T-cell (primary cell): ENCODE measurements at regions not wholly inside any gene's neighbourhood (a gene's known extent, or its start where the extent isn't known, plus 50 kb on each side); places are given as distances from the start of the nearest gene placed in this dataset.

Source experiments
- ATAC-seq, 4 experiments: fragments of 200-7000 bp in 3 of 4; fragments of 150-1000 bp in 1 of 4; cut with Tn5 transposase; replicated peaks in 1 of 4; 1 replicate in 3 of 4; 2 replicates in 1 of 4; pipeline ENCODE4 v1.10.0; 2021; ENCODE audit warnings: moderate library complexity in 3 of 4, mild to moderate bottlenecking in 2 of 4, moderate number of reproducible peaks in 1 of 4
- CTCF ChIA-PET, 2 donors: fragments of 300-600 bp; sonication (Branson Sonifier 250); formaldehyde crosslinking; loops; one replicate each; lab custom pipeline; 2022; ENCODE audit warnings: antibody characterized with exemption in 2 of 2; lab: Charles Lee
- POLR2A ChIA-PET, 2 donors: fragments of 300-600 bp; sonication (Branson Sonifier 250); formaldehyde crosslinking; loops; one replicate each; lab custom pipeline; 2022; ENCODE audit warnings: antibody characterized with exemption in 2 of 2; lab: Charles Lee
- DNase-seq, 35 experiments: peaks; one replicate each; pipeline versions ENCODE4 v3.0.0 to v3.0.0-alpha.2; 2013 to 2023
- H3K27ac ChIP-seq: one replicate; pipeline ENCODE4 v1.5.1; 2013; ENCODE audit warnings: low read length
- H3K27me3 ChIP-seq, 2 experiments: replicated peaks in 1 of 2; 1 replicate in 1 of 2; 2 replicates in 1 of 2; pipeline versions ENCODE4 v1.6.1 to v1.7.0; 2013; ENCODE audit warnings: low read length in 1 of 2, mixed read lengths in 1 of 2; ENCODE audit not compliant: control insufficient read depth in 2 of 2, insufficient read depth in 2 of 2; ENCODE audit errors: extremely low read depth in 1 of 2
- H3K36me3 ChIP-seq, 2 donors: 1 replicate in 1 of 2; 2 replicates in 1 of 2; pipeline versions ENCODE4 v1.6.1 to v1.7.0; 2013; ENCODE audit warnings: low read length in 1 of 2; ENCODE audit not compliant: control insufficient read depth in 2 of 2, insufficient read depth in 1 of 2; ENCODE audit errors: extremely low read depth in 1 of 2
- H3K4me1 ChIP-seq, 2 experiments: 1 replicate in 1 of 2; 2 replicates in 1 of 2; pipeline versions ENCODE4 v1.6.1 to v1.7.0; 2013; ENCODE audit warnings: low read length in 2 of 2, mixed read lengths in 1 of 2; ENCODE audit not compliant: insufficient read depth in 2 of 2, control insufficient read depth in 1 of 2; ENCODE audit errors: extremely low read depth in 1 of 2
- H3K4me3 ChIP-seq, 2 donors: 1 replicate in 1 of 2; 2 replicates in 1 of 2; pipeline versions ENCODE4 v1.5.1 to v1.7.0; 2013; ENCODE audit warnings: mild to moderate bottlenecking in 2 of 2, low read length in 1 of 2, moderate library complexity in 1 of 2; ENCODE audit not compliant: control insufficient read depth in 1 of 2; ENCODE audit errors: extremely low read depth in 1 of 2
- H3K9me3 ChIP-seq: 2 replicates; pipeline ENCODE4 v1.7.0; 2013
- H3K27ac Mint-ChIP-seq, 2 donors: one replicate each; pipeline ENCODE4 v1.8.0; 2020 to 2021; ENCODE audit warnings: mild to moderate bottlenecking in 2 of 2, mixed read lengths in 2 of 2
- H3K27me3 Mint-ChIP-seq, 2 donors: one replicate each; pipeline ENCODE4 v1.8.0; 2021 to 2022; ENCODE audit warnings: mixed read lengths in 2 of 2
- H3K36me3 Mint-ChIP-seq: one replicate; pipeline ENCODE4 v1.8.0; 2021; ENCODE audit warnings: mixed read lengths
- H3K4me1 Mint-ChIP-seq, 3 donors: one replicate each; pipeline ENCODE4 v1.8.0; 2020 to 2022; ENCODE audit warnings: mixed read lengths in 3 of 3, mild to moderate bottlenecking in 1 of 3
- H3K4me3 Mint-ChIP-seq, 3 donors: one replicate each; pipeline ENCODE4 v1.8.0; 2020 to 2022; ENCODE audit warnings: mild to moderate bottlenecking in 3 of 3, mixed read lengths in 3 of 3, moderate library complexity in 3 of 3
- H3K9me3 Mint-ChIP-seq, 3 donors: one replicate each; pipeline ENCODE4 v1.8.0; 2020 to 2022; ENCODE audit warnings: mixed read lengths in 3 of 3
- WGBS: methylation state at CpG from one replicate; pipeline ENCODE4 v1.1.5; 2013; ENCODE audit warnings: missing lambda C conversion rate; ENCODE audit not compliant: insufficient coverage; 5-methylcytosine and 5-hydroxymethylcytosine counted together

GRCh38 chr3:102802819-102803420 lies 368.1 kb downstream of the ZPLD1 start:
- Histone ChIP-seq H3K9me3 (no peaks in the 10 kb centered on the region), H3K4me3 (no peak overlapping the region), H3K27me3 (no peaks in the 10 kb centered on the region), H3K36me3 (no peaks in the 10 kb centered on the region), H3K4me1 (no peaks in the 10 kb centered on the region), H3K27ac (no peak overlapping the region)
- POLR2A ChIA-PET: no interaction called here
- no peaks in the 10 kb centered on the region for H3K9me3 Mint-ChIP-seq
- H3K4me3 Mint-ChIP-seq: no peak overlapping the region
- no peak for ATAC-seq
- H3K27ac Mint-ChIP-seq: no peak overlapping the region
- WGBS: no CpG with 5 or more reads among the region's 1 CpG
- H3K36me3 Mint-ChIP-seq: no peaks in the 10 kb centered on the region
- no peaks in the 10 kb centered on the region for H3K27me3 Mint-ChIP-seq
- no peaks in the 10 kb centered on the region for H3K4me1 Mint-ChIP-seq
- CTCF ChIA-PET: interaction anchor here in 1 of 2 donors (0.6 kb wide), 1 partner anchor 35 kb away, joined by 3 read pairs; no protein-coding TSS in a partner anchor
- no peak for DNase-seq

GRCh38 chr3:102810937-102811336 lies 376.1 kb downstream of the ZPLD1 start:
- Histone ChIP-seq H3K9me3 (no peaks in the 10 kb centered on the region), H3K4me1 (no peaks in the 10 kb centered on the region), H3K36me3 (no peaks in the 10 kb centered on the region), H3K27ac (no peak overlapping the region), H3K4me3 (no peak overlapping the region), H3K27me3 (no peaks in the 10 kb centered on the region)
- DNase-seq (no peak), ATAC-seq (no peak)
- ChIA-PET CTCF (no interaction called here), POLR2A (no interaction called here)
- H3K4me1 Mint-ChIP-seq: no peaks in the 10 kb centered on the region
- no peaks in the 10 kb centered on the region for H3K36me3 Mint-ChIP-seq
- no peak overlapping the region for H3K27ac Mint-ChIP-seq
- no CpG with 5 or more reads among the region's 1 CpG for WGBS
- H3K9me3 Mint-ChIP-seq: peaks cover 0 to 4% (median 4%) of the 10 kb centered on the region in 3 donors
- no peaks in the 10 kb centered on the region for H3K27me3 Mint-ChIP-seq
- H3K4me3 Mint-ChIP-seq: no peak overlapping the region

- ChIA-PET CTCF (no interaction called here), POLR2A (no interaction called here)
- WGBS: no CpG with 5 or more reads among the region's 3 CpGs
- Histone ChIP-seq H3K27ac (no peak overlapping the region), H3K9me3 (peaks cover 2% of the 10 kb centered on the region), H3K4me1 (no peaks in the 10 kb centered on the region), H3K36me3 (no peaks in the 10 kb centered on the region), H3K27me3 (no peaks in the 10 kb centered on the region), H3K4me3 (no peak overlapping the region)
- H3K4me1 Mint-ChIP-seq: no peaks in the 10 kb centered on the region
- peaks cover 0 to 6% of the 10 kb centered on the region in 2 donors for H3K27me3 Mint-ChIP-seq
- H3K9me3 Mint-ChIP-seq: peaks cover 0 to 11% (median 5%) of the 10 kb centered on the region in 3 donors
- ATAC-seq: no peak
- no peak overlapping the region for H3K4me3 Mint-ChIP-seq
- no peaks in the 10 kb centered on the region for H3K36me3 Mint-ChIP-seq
- no peak for DNase-seq
- H3K27ac Mint-ChIP-seq: no peak overlapping the region
Measured at GRCh38 chr3:102826636-102827035, 391.8 kb downstream of the ZPLD1 start.

- DNase-seq (no peak), ATAC-seq (no peak)
- ChIA-PET CTCF (no interaction called here), POLR2A (no interaction called here)
- no peaks in the 10 kb centered on the region for H3K4me1 ChIP-seq
- Mint-ChIP-seq H3K36me3 (no peaks in the 10 kb centered on the region), H3K27me3 (peaks cover 0 to 6% of the 10 kb centered on the region in 2 donors), H3K27ac (no peak overlapping the region), H3K4me1 (no peaks in the 10 kb centered on the region), H3K4me3 (no peak overlapping the region), H3K9me3 (peaks cover 0 to 11% (median 5%) of the 10 kb centered on the region in 3 donors)
- H3K27me3 ChIP-seq: no peaks in the 10 kb centered on the region
- H3K27ac ChIP-seq: no peak overlapping the region
- H3K36me3 ChIP-seq: no peaks in the 10 kb centered on the region
- H3K4me3 ChIP-seq: no peak overlapping the region
- no peaks in the 10 kb centered on the region for H3K9me3 ChIP-seq
Measured at GRCh38 chr3:102827386-102827785, 392.6 kb downstream of the ZPLD1 start.

- Histone ChIP-seq H3K9me3 (no peaks in the 10 kb centered on the region), H3K27me3 (no peaks in the 10 kb centered on the region), H3K36me3 (no peaks in the 10 kb centered on the region), H3K4me3 (no peak overlapping the region), H3K27ac (no peak overlapping the region), H3K4me1 (no peaks in the 10 kb centered on the region)
- Mint-ChIP-seq H3K27ac (no peak overlapping the region), H3K36me3 (no peaks in the 10 kb centered on the region), H3K27me3 (peaks cover 0 to 6% of the 10 kb centered on the region in 2 donors), H3K4me3 (no peak overlapping the region), H3K4me1 (no peaks in the 10 kb centered on the region), H3K9me3 (peaks cover 0 to 8% (median 8%) of the 10 kb centered on the region in 3 donors)
- WGBS: 83% methylated on average over 4 of the region's 4 CpGs
- POLR2A ChIA-PET: no interaction called here
- DNase-seq: no peak
- CTCF ChIA-PET: no interaction called here
- no peak for ATAC-seq
Measured at GRCh38 chr3:102830415-102830814, 395.6 kb downstream of the ZPLD1 start.

- H3K9me3 ChIP-seq: no peaks in the 10 kb centered on the region
- H3K27ac ChIP-seq: no peak overlapping the region
- Mint-ChIP-seq H3K27ac (no peak overlapping the region), H3K4me3 (no peak overlapping the region), H3K4me1 (no peaks in the 10 kb centered on the region), H3K9me3 (peaks cover 4 to 21% (median 14%) of the 10 kb centered on the region in 3 donors), H3K27me3 (no peaks in the 10 kb centered on the region), H3K36me3 (no peaks in the 10 kb centered on the region)
- ATAC-seq: no peak
- no peak overlapping the region for H3K4me3 ChIP-seq
- no peaks in the 10 kb centered on the region for H3K27me3 ChIP-seq
- no peaks in the 10 kb centered on the region for H3K4me1 ChIP-seq
- H3K36me3 ChIP-seq: no peaks in the 10 kb centered on the region
- POLR2A ChIA-PET: no interaction called here
- no peak for DNase-seq
- CTCF ChIA-PET: no interaction called here
- 80% methylated on average over 1 of the region's 6 CpGs for WGBS
Measured at GRCh38 chr3:102841866-102842265, 407.1 kb downstream of the ZPLD1 start.

GRCh38 chr3:102866845-102867244 lies 432.0 kb downstream of the ZPLD1 start:
- Histone ChIP-seq H3K9me3 (no peaks in the 10 kb centered on the region), H3K27me3 (no peaks in the 10 kb centered on the region), H3K4me3 (no peak overlapping the region), H3K27ac (no peak overlapping the region), H3K36me3 (no peaks in the 10 kb centered on the region), H3K4me1 (no peaks in the 10 kb centered on the region)
- ATAC-seq: no peak
- DNase-seq: no peak
- no peaks in the 10 kb centered on the region for H3K36me3 Mint-ChIP-seq
- ChIA-PET CTCF (no interaction called here), POLR2A (no interaction called here)
- H3K9me3 Mint-ChIP-seq: peaks cover 0 to 3% (median 0%) of the 10 kb centered on the region in 3 donors
- H3K27me3 Mint-ChIP-seq: no peaks in the 10 kb centered on the region
- H3K27ac Mint-ChIP-seq: no peak overlapping the region
- H3K4me3 Mint-ChIP-seq: no peak overlapping the region
- whole genome bisulfite sequencing: no CpG with 5 or more reads among the region's 2 CpGs
- H3K4me1 Mint-ChIP-seq: no peaks in the 10 kb centered on the region
